ENCODE measurements at regions not wholly inside any gene's neighbourhood (a gene's known extent, or its start where the extent isn't known, plus 50 kb on each side); places are given as distances from the start of the nearest gene placed in this dataset.
"Not testable (repeated sequence)": the region's sequence is repeated elsewhere in the genome, so short reads cannot be mapped to it uniquely, and the experiment has no call there.

DNA sequence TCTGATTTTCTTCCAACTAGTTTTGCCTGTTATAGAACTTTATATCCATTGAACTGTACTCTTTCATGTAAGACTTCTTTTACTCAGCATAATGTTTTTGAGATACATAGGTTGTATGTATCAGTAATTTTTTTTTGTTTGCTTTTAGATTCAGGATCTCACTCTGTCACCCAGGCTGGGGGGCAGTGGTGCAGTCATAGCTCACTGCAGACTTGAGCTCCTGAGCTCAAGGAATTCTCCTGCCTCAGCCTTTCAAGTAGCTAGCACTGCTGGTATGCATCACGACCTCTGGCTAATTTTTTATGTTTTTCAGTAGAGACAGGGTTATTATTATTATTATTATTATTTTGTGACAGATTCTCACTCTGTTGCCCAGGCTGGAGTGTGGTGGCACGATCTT is 65.0 kb upstream of the DDHD1 start:
- intact Hi-C loops (cut with micrococcal nuclease), result no loop called here
- H3K9me3 ChIP-seq (replicated peaks), result peaks cover 9% of the 10 kb centered on the region
- H3K27ac ChIP-seq (replicated peaks), result peak overlapping the region; percentile 64
- H3K27me3 ChIP-seq (ENCODE audit: low read depth), result no peaks in the 10 kb centered on the region
- no peak for DNase-seq
- H3K4me1 ChIP-seq, result peaks cover 10% of the 10 kb centered on the region
- peak overlapping the region; percentile 71 for H3K4me3 ChIP-seq
- no peak for TF ChIP-seq CTCF (IDR thresholded peaks at IDR 0.05; ENCODE audit: borderline replicate concordance)
- no peaks in the 10 kb centered on the region for H3K36me3 ChIP-seq

GRCh38 chr14:53217316-53217994 is 64.3 kb upstream of the DDHD1 start:
- peaks cover 10% of the 10 kb centered on the region for H3K4me1 ChIP-seq
- peak; percentile 68 for DNase-seq
- TF ChIP-seq CTCF (IDR thresholded peaks at IDR 0.05; ENCODE audit: borderline replicate concordance), result peak; percentile 69
- no peaks in the 10 kb centered on the region for H3K27me3 ChIP-seq (ENCODE audit: low read depth)
- H3K4me3 ChIP-seq, result peak overlapping the region; percentile 71
- no peaks in the 10 kb centered on the region for H3K36me3 ChIP-seq
- intact Hi-C loops (cut with micrococcal nuclease), result no loop called here
- peaks cover 7% of the 10 kb centered on the region for H3K9me3 ChIP-seq (replicated peaks)
- peak overlapping the region; percentile 64 for H3K27ac ChIP-seq (replicated peaks)

GRCh38 chr14:53216955-53217315 is 63.8 kb upstream of the DDHD1 start:
- H3K9me3 ChIP-seq (replicated peaks); intact Hi-C loops (cut with micrococcal nuclease); H3K27me3 ChIP-seq (ENCODE audit: low read depth); H3K4me1 ChIP-seq; H3K36me3 ChIP-seq; H3K27ac ChIP-seq (replicated peaks); DNase-seq: not testable (repeated sequence)
- peak overlapping the region; percentile 71 for H3K4me3 ChIP-seq

DNA sequence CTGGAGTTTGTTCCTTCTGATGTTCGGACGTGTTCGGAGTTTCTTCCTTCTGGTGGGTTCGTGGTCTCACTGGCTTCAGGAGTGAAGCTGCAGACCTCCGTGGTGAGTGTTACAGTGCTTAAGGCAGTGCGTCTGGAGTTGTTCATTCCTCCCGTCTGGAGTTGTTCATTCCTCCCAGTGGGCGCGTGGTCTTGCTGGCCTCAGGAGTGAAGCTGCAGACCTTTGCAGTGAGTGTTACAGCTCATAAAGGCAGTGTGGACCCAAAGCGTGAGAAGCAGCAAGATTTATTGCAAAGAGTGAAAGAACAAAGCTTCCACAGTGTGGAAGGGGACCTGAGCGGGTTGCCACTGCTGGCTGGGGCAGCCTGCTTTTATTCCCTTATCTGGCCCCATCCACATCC is 63.4 kb upstream of the DDHD1 start:
- H3K9me3 ChIP-seq (replicated peaks); H3K4me3 ChIP-seq; DNase-seq; H3K27me3 ChIP-seq (ENCODE audit: low read depth); H3K4me1 ChIP-seq; intact Hi-C loops (cut with micrococcal nuclease); H3K36me3 ChIP-seq; H3K27ac ChIP-seq (replicated peaks): not testable (repeated sequence)

GRCh38 chr14:53215101-53215500 is 62.0 kb upstream of the DDHD1 start:
- intact Hi-C loops (cut with micrococcal nuclease), result no loop called here
- TF ChIP-seq CTCF (IDR thresholded peaks at IDR 0.05; ENCODE audit: borderline replicate concordance), result no peak
- H3K9me3 ChIP-seq (replicated peaks), result no peaks in the 10 kb centered on the region
- no peaks in the 10 kb centered on the region for H3K36me3 ChIP-seq
- H3K27me3 ChIP-seq (ENCODE audit: low read depth), result no peaks in the 10 kb centered on the region
- H3K27ac ChIP-seq (replicated peaks), result no peak overlapping the region
- H3K4me1 ChIP-seq, result peaks cover 10% of the 10 kb centered on the region
- no peak for DNase-seq
- H3K4me3 ChIP-seq, result no peak overlapping the region

DNA sequence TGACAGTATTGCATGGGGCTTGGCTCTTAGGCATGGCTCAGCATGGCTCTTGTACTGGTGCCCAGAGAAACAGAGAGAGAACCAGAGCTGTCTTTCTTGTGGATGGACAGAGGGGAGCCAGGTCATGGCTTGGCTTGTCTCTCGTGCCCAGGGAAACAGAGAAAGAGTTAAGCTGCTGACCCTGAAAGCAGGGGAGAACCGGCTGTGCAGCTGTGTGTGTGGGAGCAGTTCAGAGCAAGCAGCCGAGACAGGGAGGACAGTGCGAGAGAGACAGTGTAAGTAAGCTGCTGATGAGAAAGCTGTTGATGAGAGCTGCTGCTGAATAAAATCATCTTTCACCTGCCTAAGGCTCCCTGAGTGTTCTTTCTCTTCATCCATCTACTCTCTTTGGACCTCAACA is 61.3 kb upstream of the DDHD1 start:
- Histone ChIP-seq H3K4me1 (peaks cover 10% of the 10 kb centered on the region), H3K9me3 (replicated peaks) (no peaks in the 10 kb centered on the region), H3K27ac (replicated peaks) (no peak overlapping the region), H3K36me3 (no peaks in the 10 kb centered on the region), H3K4me3 (no peak overlapping the region), H3K27me3 (ENCODE audit: low read depth) (no peaks in the 10 kb centered on the region)
- no peak for DNase-seq
- intact Hi-C loops (cut with micrococcal nuclease), result no loop called here
- TF ChIP-seq CTCF (IDR thresholded peaks at IDR 0.05; ENCODE audit: borderline replicate concordance), result no peak

Data from left ventricle myocardium inferior (tissue), 1 donor.